H7 (cell line): ENCODE measurements at regions not wholly inside any gene's neighbourhood (a gene's known extent, or its start where the extent isn't known, plus 50 kb on each side); places are given as distances from the start of the nearest gene placed in this dataset.

Experiments
- DNase-seq: peaks from one replicate; pipeline ENCODE4 v3.0.0; 2012
- H3K27me3 ChIP-seq: 2 replicates; pipeline ENCODE4 v1.6.0; 2011; ENCODE audit warnings: mild to moderate bottlenecking, low read length; ENCODE audit not compliant: control insufficient read depth, insufficient read depth
- H3K36me3 ChIP-seq: replicated peaks from 2 replicates; pipeline ENCODE4 v1.5.1; 2011; ENCODE audit warnings: low read length; ENCODE audit not compliant: control insufficient read depth, insufficient read depth
- H3K4me3 ChIP-seq: 2 replicates; pipeline ENCODE4 v1.5.1; 2011; ENCODE audit warnings: low read depth, mild to moderate bottlenecking, control low read depth, low read length, moderate library complexity; ENCODE audit not compliant: insufficient read depth

GRCh38 chr5:14962604-14963003 lies 91.0 kb upstream of the ANKH start:
- no peaks in the 10 kb centered on the region for H3K27me3 ChIP-seq
- no peak overlapping the region for H3K4me3 ChIP-seq
- no peaks in the 10 kb centered on the region for H3K36me3 ChIP-seq
- DNase-seq = no peak

GRCh38 chr5:14960120-14960462 lies 88.5 kb upstream of the ANKH start:
- H3K27me3 ChIP-seq = no peaks in the 10 kb centered on the region
- no peak for DNase-seq
- no peak overlapping the region for H3K4me3 ChIP-seq
- no peaks in the 10 kb centered on the region for H3K36me3 ChIP-seq

- no peak for DNase-seq
- no peaks in the 10 kb centered on the region for H3K27me3 ChIP-seq
- no peak overlapping the region for H3K4me3 ChIP-seq
- H3K36me3 ChIP-seq = no peaks in the 10 kb centered on the region
Observed at GRCh38 chr5:14959399-14960119, 88.0 kb upstream of the ANKH start.

GRCh38 chr5:14958188-14958587 lies 86.6 kb upstream of the ANKH start:
- Histone ChIP-seq H3K27me3 (no peaks in the 10 kb centered on the region), H3K4me3 (no peak overlapping the region), H3K36me3 (no peaks in the 10 kb centered on the region)
- DNase-seq = no peak

GRCh38 chr5:14956423-14957046 lies 85.0 kb upstream of the ANKH start:
- no peak overlapping the region for H3K4me3 ChIP-seq
- no peak for DNase-seq
- H3K27me3 ChIP-seq = no peaks in the 10 kb centered on the region
- H3K36me3 ChIP-seq = no peaks in the 10 kb centered on the region

GRCh38 chr5:14954616-14955343 lies 83.2 kb upstream of the ANKH start:
- H3K36me3 ChIP-seq = no peaks in the 10 kb centered on the region
- no peak for DNase-seq
- H3K27me3 ChIP-seq = no peaks in the 10 kb centered on the region
- no peak overlapping the region for H3K4me3 ChIP-seq

GRCh38 chr5:14954216-14954615 lies 82.6 kb upstream of the ANKH start:
- Histone ChIP-seq H3K36me3 (no peaks in the 10 kb centered on the region), H3K27me3 (no peaks in the 10 kb centered on the region), H3K4me3 (no peak overlapping the region)
- no peak for DNase-seq

- Histone ChIP-seq H3K27me3 (no peaks in the 10 kb centered on the region), H3K4me3 (no peak overlapping the region), H3K36me3 (no peaks in the 10 kb centered on the region)
- DNase-seq = no peak
Observed at GRCh38 chr5:14953075-14953607, 81.6 kb upstream of the ANKH start.

- no peaks in the 10 kb centered on the region for H3K36me3 ChIP-seq
- no peak overlapping the region for H3K4me3 ChIP-seq
- no peak for DNase-seq
- H3K27me3 ChIP-seq = no peaks in the 10 kb centered on the region
Observed at GRCh38 chr5:14948383-14948782, 76.8 kb upstream of the ANKH start.

GRCh38 chr5:14946815-14947620 lies 75.4 kb upstream of the ANKH start:
- Histone ChIP-seq H3K27me3 (no peaks in the 10 kb centered on the region), H3K36me3 (no peaks in the 10 kb centered on the region), H3K4me3 (no peak overlapping the region)
- DNase-seq = peak; percentile 33

- H3K36me3 ChIP-seq = no peaks in the 10 kb centered on the region
- no peak for DNase-seq
Observed at GRCh38 chr5:14945450-14945849, 73.9 kb upstream of the ANKH start.

GRCh38 chr5:14944996-14945395 lies 73.4 kb upstream of the ANKH start:
- DNase-seq = no peak
- no peak overlapping the region for H3K4me3 ChIP-seq
- no peaks in the 10 kb centered on the region for H3K36me3 ChIP-seq
- H3K27me3 ChIP-seq = no peaks in the 10 kb centered on the region

More at GRCh38 chr5:14945450-14945849, 73.9 kb upstream of the ANKH start:
- no peak overlapping the region for H3K4me3 ChIP-seq
- no peaks in the 10 kb centered on the region for H3K27me3 ChIP-seq

- Histone ChIP-seq H3K4me3 (no peak overlapping the region), H3K36me3 (no peaks in the 10 kb centered on the region), H3K27me3 (no peaks in the 10 kb centered on the region)
- DNase-seq = no peak
Observed at GRCh38 chr5:14944350-14944739, 72.8 kb upstream of the ANKH start.

- no peaks in the 10 kb centered on the region for H3K36me3 ChIP-seq
- no peak for DNase-seq
- H3K4me3 ChIP-seq = no peak overlapping the region
- no peaks in the 10 kb centered on the region for H3K27me3 ChIP-seq
Observed at GRCh38 chr5:14942212-14942611, 70.6 kb upstream of the ANKH start.
